ENCODE measurements at regions not wholly inside any gene's neighbourhood (a gene's known extent, or its start where the extent isn't known, plus 50 kb on each side); places are given as distances from the start of the nearest gene placed in this dataset.

DNA sequence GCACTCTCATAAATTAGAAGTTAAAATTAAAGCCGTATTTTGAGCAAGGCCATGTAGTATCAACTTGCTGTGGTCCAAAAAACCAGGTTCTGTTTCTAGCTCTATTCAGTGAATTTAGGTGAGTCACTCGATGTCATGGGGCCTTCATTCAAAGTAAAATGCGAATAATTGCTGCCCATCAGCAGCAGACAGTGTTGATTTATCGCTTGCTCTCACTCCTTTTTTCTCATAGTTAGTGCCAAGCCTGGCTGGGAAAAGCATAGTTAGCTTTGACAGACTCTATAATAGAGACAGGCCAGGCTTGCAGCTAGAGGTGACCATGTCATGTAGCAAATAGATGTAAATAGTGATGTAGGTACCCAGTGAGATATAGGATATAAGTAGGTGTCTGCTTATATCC, 136.0 kb downstream of the EDN1 start:
- no peak for DNase-seq

- DNase-seq, result no peak
Observed at GRCh38 chr6:12431023-12431422, 140.9 kb downstream of the EDN1 start.

DNA sequence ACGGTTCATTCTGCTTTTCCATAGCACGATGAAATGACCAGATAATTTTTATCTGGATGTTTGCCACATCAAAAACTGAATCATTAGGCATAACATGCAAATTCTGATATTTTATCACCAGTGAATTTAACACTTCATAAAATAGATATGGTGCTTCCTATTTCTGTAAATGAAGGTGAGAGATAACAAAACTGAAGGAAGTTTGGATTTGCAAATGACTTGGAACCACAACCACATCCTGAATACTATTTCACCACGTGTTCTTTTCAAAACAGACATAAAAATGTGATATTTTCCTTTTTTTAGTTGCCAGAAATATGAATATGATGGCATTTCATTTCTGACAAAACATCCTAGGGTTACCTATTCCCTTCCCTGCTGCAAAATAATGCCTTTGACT, 146.1 kb downstream of the EDN1 start:
- DNase-seq, result no peak

- DNase-seq, result no peak
Observed at GRCh38 chr6:12436683-12437082, 146.5 kb downstream of the EDN1 start.

- no peak for DNase-seq
Observed at GRCh38 chr6:12439296-12439695, 149.1 kb downstream of the EDN1 start.

DNA sequence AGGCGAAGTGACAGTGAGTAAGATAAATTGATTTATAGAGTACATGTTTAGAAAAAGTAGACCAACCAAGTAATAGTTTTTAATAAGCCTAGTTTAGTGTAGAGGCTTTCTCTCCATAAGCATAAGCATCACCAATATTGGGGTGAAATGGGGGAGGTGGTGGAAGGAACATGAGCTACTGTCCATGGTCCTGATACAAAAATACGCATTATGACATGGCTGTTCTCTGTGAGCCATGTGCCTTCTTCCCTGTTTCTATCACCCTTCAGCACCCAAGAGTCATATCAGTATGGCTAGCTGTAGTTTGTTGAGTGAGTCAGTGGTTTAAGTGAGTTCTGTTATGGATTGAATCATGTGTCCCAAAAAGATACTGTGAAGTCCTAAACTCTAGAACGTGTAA, 150.8 kb downstream of the EDN1 start:
- DNase-seq, result no peak

- DNase-seq, result no peak
Observed at GRCh38 chr6:12442455-12442854, 152.3 kb downstream of the EDN1 start.

GRCh38 chr6:12446394-12446793, 156.2 kb downstream of the EDN1 start:
- DNase-seq, result no peak

- no peak for DNase-seq
Observed at GRCh38 chr6:12449447-12449846, 159.3 kb downstream of the EDN1 start.

DNA sequence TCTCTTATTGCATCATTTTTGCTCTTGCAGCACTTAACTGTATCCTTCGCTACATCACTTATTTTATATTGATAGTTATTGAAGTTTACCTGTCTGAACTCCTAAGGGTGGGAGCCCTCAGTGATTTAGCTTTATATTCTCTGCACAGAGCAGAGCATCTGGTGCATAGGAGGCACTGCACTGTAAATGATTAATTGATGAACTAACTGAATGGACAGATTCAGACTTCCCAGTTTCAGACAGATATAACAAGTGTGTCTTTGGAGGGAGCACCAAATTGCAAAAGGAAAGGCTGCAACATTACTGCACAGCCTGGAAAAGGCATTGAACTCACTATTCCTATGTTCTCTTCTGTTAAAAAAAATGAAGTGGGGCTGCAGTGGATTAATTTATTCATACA, 160.3 kb downstream of the EDN1 start:
- DNase-seq, result no peak

DNA sequence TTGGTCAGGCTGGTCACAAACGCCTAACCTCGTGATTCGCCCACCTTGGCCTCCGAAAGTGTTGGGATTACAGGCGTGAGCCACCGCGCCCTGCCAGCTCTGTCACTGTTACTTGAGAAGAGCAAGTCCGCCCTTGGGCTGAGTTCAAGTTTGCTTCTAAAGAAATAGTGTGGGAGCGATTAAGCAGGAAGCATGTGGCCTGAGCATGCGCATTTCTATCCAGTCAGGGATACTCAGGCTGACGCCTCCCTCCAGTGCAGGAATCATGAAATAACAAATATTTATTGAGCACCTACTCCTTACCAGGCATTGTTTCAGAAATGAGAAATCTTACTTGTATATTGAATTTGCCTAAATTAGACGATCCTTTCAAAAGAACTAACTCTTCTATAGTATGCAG, 166.2 kb downstream of the EDN1 start:
- DNase-seq, result no peak

DNA sequence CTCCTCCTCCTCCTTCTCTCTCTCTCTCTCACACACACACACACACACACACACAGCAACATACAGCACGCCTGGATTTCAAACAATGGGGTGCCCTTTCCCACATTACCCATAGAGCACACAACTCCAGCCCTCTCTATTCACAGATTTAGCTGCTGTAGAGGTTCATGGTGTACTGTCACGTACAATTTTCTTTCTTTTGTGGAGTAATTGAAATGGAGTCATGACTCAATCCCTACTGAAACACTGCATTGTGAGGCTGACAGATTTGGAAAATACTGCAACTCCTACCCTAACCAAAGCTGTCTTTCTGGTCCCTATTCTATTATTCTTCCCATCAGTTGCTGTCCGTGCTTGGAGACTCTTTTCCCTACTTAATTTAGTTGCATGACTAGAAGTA, 166.9 kb downstream of the EDN1 start:
- DNase-seq, result no peak

- no peak for DNase-seq
Observed at GRCh38 chr6:12458558-12458957, 168.4 kb downstream of the EDN1 start.

DNA sequence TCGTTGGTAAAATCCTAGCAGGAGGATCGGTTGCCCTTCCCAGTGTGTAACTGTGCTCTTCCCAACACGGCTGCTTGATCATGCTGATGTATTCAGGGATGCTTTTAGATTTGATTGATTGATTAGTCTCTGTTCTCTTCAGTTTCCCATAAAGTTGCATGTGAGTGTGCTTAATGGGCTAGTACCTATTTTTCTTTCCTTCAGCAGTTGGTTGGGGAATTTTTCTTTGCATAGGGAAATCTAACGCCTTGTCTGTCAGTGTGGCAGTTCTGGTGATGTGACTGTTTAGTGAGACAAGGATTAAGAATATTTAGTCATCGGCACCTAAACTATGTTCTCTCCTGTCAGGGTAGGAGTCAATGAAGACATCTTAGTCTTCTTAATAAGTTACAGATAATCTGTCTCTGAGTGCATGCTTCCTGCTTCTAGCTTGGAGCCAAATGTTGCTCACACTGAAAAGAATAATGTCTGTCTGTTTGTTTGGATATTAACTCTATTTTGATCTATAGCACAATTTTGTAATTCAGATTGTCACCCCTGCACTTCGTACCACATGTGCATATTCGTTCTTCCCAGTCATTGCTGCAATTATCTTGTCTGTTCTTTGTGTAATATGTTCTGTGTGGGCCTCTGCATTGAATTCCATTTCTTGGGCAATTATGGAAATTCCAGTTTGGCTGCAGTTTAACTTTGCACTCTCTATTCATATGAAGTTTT, 169.9 kb downstream of the EDN1 start:
- DNase-seq, result no peak

DNA sequence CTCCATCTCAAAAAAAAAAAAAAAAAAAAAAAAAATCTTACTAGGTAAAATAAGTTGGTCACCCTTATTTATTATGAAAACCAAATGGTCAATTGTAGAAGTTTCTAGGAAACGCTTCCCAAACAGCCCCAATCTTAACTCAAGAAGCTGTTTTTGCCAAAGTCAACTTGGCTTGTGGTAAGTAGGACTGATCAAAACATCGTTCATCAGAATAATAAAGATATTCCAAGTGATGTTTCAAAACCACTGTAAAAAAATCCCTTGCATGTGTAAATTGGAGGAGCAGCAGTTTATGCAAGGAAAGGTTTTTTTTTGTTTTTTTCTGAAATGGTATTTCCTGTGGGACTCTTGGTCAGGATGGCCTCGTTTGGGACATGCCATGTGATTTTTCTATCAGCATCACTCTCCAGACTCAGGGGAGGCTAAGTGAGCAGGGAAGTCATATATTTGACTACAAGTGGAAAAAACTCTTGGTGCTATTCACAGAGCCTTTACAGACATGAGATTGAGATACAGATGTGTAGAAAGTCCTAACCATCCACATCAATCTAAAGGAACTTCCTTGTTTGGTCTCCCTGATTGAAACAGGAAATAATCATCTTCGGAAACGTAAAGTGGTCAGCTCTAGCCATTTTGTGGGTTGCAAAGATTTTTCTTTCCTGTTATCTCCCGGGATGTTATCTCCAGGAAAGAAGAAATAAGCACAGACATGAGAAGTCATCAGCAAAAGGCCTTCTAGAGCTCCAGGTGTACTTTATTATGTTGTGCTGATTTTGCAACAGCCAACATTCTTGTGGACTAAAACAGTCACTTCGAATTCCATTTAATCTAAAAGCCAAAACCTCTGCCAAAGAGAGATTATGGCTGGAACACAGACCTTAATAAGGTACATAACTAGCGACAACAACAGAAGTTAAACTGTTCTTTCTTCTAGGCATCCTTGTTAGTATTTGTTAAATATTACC, 177.8 kb downstream of the EDN1 start:
- no peak for DNase-seq

DNA sequence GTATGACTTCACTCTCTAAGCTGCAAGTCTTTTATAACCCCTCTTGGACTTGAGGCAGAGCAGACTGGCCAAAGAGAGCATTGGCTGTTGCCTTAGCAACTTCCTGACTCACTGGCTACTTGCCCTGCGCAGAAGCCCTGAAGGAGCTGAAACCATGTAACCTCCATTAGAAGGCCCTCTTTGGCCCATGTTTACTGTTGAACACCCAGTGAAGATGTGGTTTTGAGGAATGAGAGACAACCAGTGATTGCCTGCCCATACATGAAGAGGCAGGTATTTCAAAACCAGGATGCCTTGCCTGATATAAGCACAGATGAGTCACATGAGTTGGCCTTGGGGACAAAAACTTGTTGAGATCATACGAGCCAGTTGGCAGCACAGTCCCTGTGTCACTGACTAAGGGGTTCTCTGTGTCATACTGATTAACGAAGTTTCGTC, 182.5 kb downstream of the EDN1 start:
- DNase-seq, result no peak

GRCh38 chr6:12473494-12473893, 183.3 kb downstream of the EDN1 start:
- no peak for DNase-seq

- DNase-seq, result no peak
Observed at GRCh38 chr6:12474167-12475140, 184.3 kb downstream of the EDN1 start.

DNA sequence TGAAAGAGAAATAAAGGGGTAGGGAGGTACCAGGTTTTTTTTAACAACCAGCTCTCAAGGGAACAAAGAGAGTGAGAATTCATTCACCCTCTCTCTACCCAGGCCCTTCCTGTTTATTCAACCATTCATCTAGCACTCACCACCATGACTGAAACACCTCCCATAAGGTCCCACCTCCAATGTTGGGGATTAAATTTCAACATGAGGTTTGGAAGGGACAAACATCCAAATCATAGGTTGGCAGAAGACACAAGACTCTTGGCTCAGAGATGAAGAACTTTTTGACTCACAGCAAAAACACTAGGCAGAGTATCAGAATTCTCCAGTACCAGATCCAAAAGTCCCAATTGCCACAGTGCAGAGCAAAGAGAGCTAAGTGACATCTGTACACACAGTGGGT, 186.3 kb downstream of the EDN1 start:
- no peak for DNase-seq

DNA sequence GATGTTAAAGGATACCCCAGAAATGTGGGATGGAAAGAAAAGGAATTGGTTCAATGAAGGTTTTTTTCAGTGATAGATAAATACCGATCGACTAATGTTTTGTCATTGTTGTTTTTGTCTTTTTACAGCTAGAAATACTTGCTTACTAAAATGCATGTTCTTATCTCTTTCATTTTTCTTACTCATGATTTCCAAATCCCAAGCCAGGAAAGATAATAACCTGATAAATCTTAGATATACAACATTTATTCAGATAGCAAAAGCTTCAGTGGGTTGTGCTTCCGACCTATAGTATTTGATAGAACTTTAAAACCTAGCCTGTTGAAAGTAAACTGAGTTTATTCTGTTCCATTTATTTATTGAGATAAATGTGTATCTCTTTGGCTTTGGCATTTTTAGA, 187.5 kb downstream of the EDN1 start:
- no peak for DNase-seq

DNA sequence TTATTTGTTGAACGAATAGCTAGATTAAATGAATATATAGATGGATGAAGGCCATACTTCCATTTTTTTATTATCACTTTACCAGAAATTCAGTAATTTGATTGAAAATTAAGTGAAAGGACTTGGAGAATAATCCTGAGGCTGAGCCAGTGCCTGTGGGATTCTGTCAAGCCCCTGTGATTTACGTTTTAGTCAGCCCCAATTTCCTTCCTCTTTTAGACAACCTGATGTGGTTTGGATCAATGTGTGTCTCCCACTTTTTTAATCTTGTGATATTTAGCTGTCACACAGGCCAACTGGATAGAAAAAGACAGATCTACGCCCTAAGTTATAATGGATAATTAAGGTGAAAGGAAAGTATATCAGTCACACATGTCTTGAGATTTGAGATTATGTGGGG, 188.8 kb downstream of the EDN1 start:
- no peak for DNase-seq

DNA sequence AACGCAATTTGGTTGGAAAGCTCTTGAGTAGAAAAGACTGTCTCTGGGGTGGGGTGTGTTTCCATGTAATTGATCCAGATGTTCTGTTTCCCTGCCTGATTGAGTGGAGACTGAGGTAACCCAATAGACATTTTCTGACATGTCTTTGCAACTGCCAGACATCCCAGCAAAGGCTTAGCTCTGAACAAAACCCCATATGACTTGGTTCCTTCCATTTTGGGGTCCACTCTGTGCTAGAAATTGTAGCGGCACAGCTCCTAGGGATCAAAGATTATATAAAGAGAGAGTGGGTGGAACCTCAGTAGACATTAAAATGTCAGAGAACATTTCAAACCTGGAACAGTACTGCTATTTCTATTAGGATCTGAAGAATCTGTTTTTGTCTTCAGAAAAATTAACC, 189.3 kb downstream of the EDN1 start:
- no peak for DNase-seq

DNA sequence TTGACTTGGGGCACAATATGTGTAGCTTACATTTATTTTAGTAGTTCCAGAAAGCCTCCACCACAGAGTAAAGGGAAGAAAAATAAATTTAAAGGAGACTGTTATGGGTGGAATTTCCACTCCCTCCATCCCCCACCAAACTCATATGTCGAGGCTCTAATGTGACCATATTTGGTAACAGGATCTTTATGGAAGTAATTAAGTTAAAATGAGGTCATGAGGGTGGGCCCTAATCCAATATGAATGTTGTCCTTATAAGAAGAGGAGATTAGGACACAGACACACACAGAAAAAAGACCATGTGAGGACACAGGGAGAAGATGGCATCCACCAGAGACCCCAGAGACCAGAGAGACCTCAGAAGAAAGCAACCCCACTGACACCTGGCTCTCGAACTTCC, 189.7 kb downstream of the EDN1 start:
- no peak for DNase-seq

Measured in CD4-positive, alpha-beta T cell treated with Interleukin-15 for 1 hour (primary cell).